GM12892 (cell line): ENCODE measurements at regions not wholly inside any gene's neighbourhood (a gene's known extent, or its start where the extent isn't known, plus 50 kb on each side); places are given as distances from the start of the nearest gene placed in this dataset.
"Not testable (repeated sequence)": the region's sequence is repeated elsewhere in the genome, so short reads cannot be mapped to it uniquely, and the experiment has no call there.

Source experiments
- POLR2A ChIP-seq: IDR thresholded peaks from 2 replicates; pipeline ENCODE4 v1.6.1; 2011; ENCODE audit warnings: low read depth, low read length, control low read depth
- POLR2AphosphoS5 ChIP-seq: IDR thresholded peaks from 2 replicates; pipeline ENCODE4 v1.6.1; 2011; ENCODE audit warnings: low read depth, low read length, control low read depth

GRCh38 chr20:53762423-53762798 is 168.8 kb upstream of the ZNF217 start:
- TF ChIP-seq POLR2A, POLR2AphosphoS5: not testable (repeated sequence)
